H9 (cell line): ENCODE measurements at regions not wholly inside any gene's neighbourhood (a gene's known extent, or its start where the extent isn't known, plus 50 kb on each side); places are given as distances from the start of the nearest gene placed in this dataset.

Source experiments
- DNase-seq: peaks from one replicate; pipeline ENCODE4 v3.0.0-alpha.2; 2017
- H2AFZ ChIP-seq: one replicate; pipeline ENCODE4 v1.6.1; 2013; ENCODE audit warnings: mild to moderate bottlenecking, low read length, control low read depth, moderate library complexity
- H2AK5ac ChIP-seq: 2 replicates; pipeline ENCODE4 v1.6.1; 2013; ENCODE audit warnings: low read length, control low read depth, mixed read lengths; ENCODE audit not compliant: insufficient read length
- H2BK120ac ChIP-seq: one replicate; pipeline ENCODE4 v1.6.1; 2013; ENCODE audit warnings: low read depth, mild to moderate bottlenecking, low read length, control low read depth, inconsistent platforms; ENCODE audit not compliant: poor library complexity, severe bottlenecking
- H2BK12ac ChIP-seq: 2 replicates; pipeline ENCODE4 v1.6.1; 2013; ENCODE audit warnings: low read length, control low read depth, mixed read lengths, low read depth; ENCODE audit not compliant: insufficient read length
- H2BK15ac ChIP-seq: 2 replicates; pipeline ENCODE4 v1.6.1; 2013; ENCODE audit warnings: low read depth, low read length, control low read depth
- H2BK20ac ChIP-seq: one replicate; pipeline ENCODE4 v1.6.1; 2013; ENCODE audit warnings: low read depth, mild to moderate bottlenecking, low read length, control low read depth, inconsistent platforms; ENCODE audit not compliant: poor library complexity, severe bottlenecking
- H2BK5ac ChIP-seq: 2 replicates; pipeline ENCODE4 v1.6.1; 2013; ENCODE audit warnings: low read length, control low read depth, mixed read lengths; ENCODE audit not compliant: insufficient read length
- H3K14ac ChIP-seq: 2 replicates; pipeline ENCODE4 v1.6.1; 2013; ENCODE audit warnings: low read length, control low read depth; ENCODE audit not compliant: insufficient read depth
- H3K18ac ChIP-seq: 2 replicates; pipeline ENCODE4 v1.6.1; 2013; ENCODE audit warnings: low read depth, mild to moderate bottlenecking, mixed read lengths, low read length, control low read depth; ENCODE audit not compliant: insufficient read length
- H3K23ac ChIP-seq: 2 replicates; pipeline ENCODE4 v1.6.1; 2013; ENCODE audit warnings: low read length, control low read depth, mixed read lengths, low read depth; ENCODE audit not compliant: insufficient read length
- H3K23me2 ChIP-seq: 2 replicates; pipeline ENCODE4 v1.6.1; 2013; ENCODE audit warnings: low read depth, mild to moderate bottlenecking, mixed read lengths, low read length, control low read depth; ENCODE audit not compliant: insufficient read length, poor library complexity, severe bottlenecking
- H3K27ac ChIP-seq: 2 replicates; pipeline ENCODE4 v1.5.1; 2013; ENCODE audit warnings: low read length, control low read depth, mixed read lengths, low read depth; ENCODE audit not compliant: insufficient read length
- H3K27me3 ChIP-seq: 2 replicates; pipeline ENCODE4 v1.6.1; 2013; ENCODE audit warnings: low read length, control low read depth, inconsistent platforms; ENCODE audit not compliant: insufficient read depth
- H3K4ac ChIP-seq: 2 replicates; pipeline ENCODE4 v1.6.1; 2013; ENCODE audit warnings: low read depth, mild to moderate bottlenecking, control low read depth, inconsistent platforms, low read length, moderate library complexity
- H3K4me1 ChIP-seq: 2 replicates; pipeline ENCODE4 v1.6.1; 2013; ENCODE audit warnings: low read length, control low read depth, inconsistent platforms; ENCODE audit not compliant: insufficient read depth
- H3K4me2 ChIP-seq: 2 replicates; pipeline ENCODE4 v1.6.1; 2013; ENCODE audit warnings: low read length, control low read depth, mixed read lengths; ENCODE audit not compliant: insufficient read length, insufficient read depth
- H3K56ac ChIP-seq: 2 replicates; pipeline ENCODE4 v1.6.1; 2013; ENCODE audit warnings: low read depth, mild to moderate bottlenecking, mixed read lengths, low read length, control low read depth; ENCODE audit not compliant: insufficient read length
- H3K79me1 ChIP-seq: 2 replicates; pipeline ENCODE4 v1.6.1; 2013; ENCODE audit warnings: low read depth, mild to moderate bottlenecking, moderate library complexity, low read length, control low read depth, inconsistent platforms; ENCODE audit not compliant: insufficient read depth, poor library complexity, severe bottlenecking
- H3K79me2 ChIP-seq: 2 replicates; pipeline ENCODE4 v1.6.1; 2013; ENCODE audit warnings: low read length, control low read depth, inconsistent platforms; ENCODE audit not compliant: insufficient read depth
- H3K9ac ChIP-seq: 2 replicates; pipeline ENCODE4 v1.6.1; 2013; ENCODE audit warnings: low read length, control low read depth, mixed read lengths; ENCODE audit not compliant: insufficient read length; ENCODE audit errors: extremely low read depth
- H3K9me3 ChIP-seq: one replicate; pipeline ENCODE4 v1.6.1; 2013; ENCODE audit warnings: low read depth, low read length, inconsistent platforms; ENCODE audit not compliant: control insufficient read depth
- H3T11ph ChIP-seq: one replicate; pipeline ENCODE4 v1.6.1; 2013; ENCODE audit warnings: mild to moderate bottlenecking, low read length, control low read depth, inconsistent platforms
- H4K20me1 ChIP-seq: one replicate; pipeline ENCODE4 v1.6.1; 2013; ENCODE audit not compliant: control insufficient read depth, insufficient read length, insufficient read depth
- H4K5ac ChIP-seq: 2 replicates; pipeline ENCODE4 v1.6.1; 2013; ENCODE audit warnings: low read depth, mild to moderate bottlenecking, mixed read lengths, low read length, control low read depth; ENCODE audit not compliant: insufficient read length
- H4K8ac ChIP-seq: replicated peaks from 2 replicates; pipeline ENCODE4 v1.6.1; 2013; ENCODE audit warnings: low read length, control low read depth, mixed read lengths, low read depth; ENCODE audit not compliant: insufficient read length
- H4K91ac ChIP-seq: 2 replicates; pipeline ENCODE4 v1.6.1; 2013; ENCODE audit warnings: low read depth, mild to moderate bottlenecking, moderate library complexity, mixed read lengths, low read length, control low read depth; ENCODE audit not compliant: insufficient read length
- H3K27ac Mint-ChIP-seq, 3 experiments: 2 replicates in 2 of 3; 3 replicates in 1 of 3; pipeline ENCODE4 v1.8.0; 2020 to 2021; ENCODE audit warnings: mixed read lengths in 3 of 3, mild to moderate bottlenecking in 1 of 3, moderate library complexity in 1 of 3
- H3K27me3 Mint-ChIP-seq: 2 replicates; pipeline ENCODE4 v1.8.0; 2021; ENCODE audit warnings: low read depth, mild to moderate bottlenecking, moderate library complexity, mixed read lengths
- H3K36me3 Mint-ChIP-seq, 3 experiments: 2 replicates in 2 of 3; 3 replicates in 1 of 3; pipeline ENCODE4 v1.8.0; 2020 to 2021; ENCODE audit warnings: low read depth in 3 of 3, mixed read lengths in 3 of 3; ENCODE audit not compliant: insufficient read depth in 1 of 3
- H3K4me1 Mint-ChIP-seq, 2 experiments: 2 replicates each; pipeline ENCODE4 v1.8.0; 2020; ENCODE audit warnings: mixed read lengths in 2 of 2
- H3K4me3 Mint-ChIP-seq, 2 experiments: 2 replicates in 1 of 2; 3 replicates in 1 of 2; pipeline ENCODE4 v1.8.0; 2020 to 2021; ENCODE audit warnings: mild to moderate bottlenecking in 2 of 2, mixed read lengths in 2 of 2, moderate library complexity in 1 of 2
- H3K9me3 Mint-ChIP-seq, 2 experiments: 2 replicates in 1 of 2; 3 replicates in 1 of 2; pipeline ENCODE4 v1.8.0; 2020; ENCODE audit warnings: mild to moderate bottlenecking in 2 of 2, mixed read lengths in 2 of 2, moderate library complexity in 1 of 2
- whole genome bisulfite sequencing: extraction: QIAGEN DNeasy Blood & Tissue Kit; methylation state at CpG from one replicate; pipeline ENCODE4 v1.1.7; 2013; ENCODE audit warnings: missing lambda C conversion rate, low lambda C conversion rate, mixed read lengths; ENCODE audit not compliant: insufficient read length; ENCODE audit errors: extremely low coverage; 5-methylcytosine and 5-hydroxymethylcytosine counted together
- TF ChIP-seq, protein P1 (sequence below): fragments of 200-600 bp; sonication (generic); conservative IDR thresholded peaks from 3 replicates; pipeline ENCODE4 v1.8.0; 2021; ENCODE audit warnings: antibody characterized with exemption, mild to moderate bottlenecking

DNA sequence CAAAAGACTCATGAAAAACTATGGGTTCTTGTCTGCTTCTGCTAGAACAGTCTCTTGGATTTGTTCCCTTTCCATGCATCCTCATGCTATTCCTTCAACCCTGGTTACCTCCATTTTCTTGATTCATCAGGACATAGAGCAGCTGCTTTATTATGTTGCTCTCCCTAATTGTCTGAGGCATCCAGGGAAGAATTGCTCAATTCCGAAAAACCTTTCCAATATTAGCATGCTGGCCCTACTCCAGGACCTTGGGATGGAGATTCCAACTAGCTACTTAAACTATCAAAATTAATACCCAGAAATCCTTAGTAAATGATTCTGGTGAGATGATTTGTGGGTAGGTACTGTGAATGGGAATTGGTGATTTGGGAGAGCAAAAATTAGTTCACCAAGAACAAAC, 56.6 kb upstream of the FAM47B start:
- Histone ChIP-seq H2BK120ac (no peak overlapping the region), H2BK20ac (no peak overlapping the region), H4K91ac (no peak overlapping the region), H3K79me2 (no peaks in the 10 kb centered on the region), H2BK5ac (no peak overlapping the region), H3K9me3 (no peaks in the 10 kb centered on the region), H3K4me1 (no peaks in the 10 kb centered on the region; the same call in 1 of the 2 replicates), H3K23me2 (no peaks in the 10 kb centered on the region), H2AK5ac (no peak overlapping the region), H3K18ac (no peak overlapping the region), H3K27me3 (no peaks in the 10 kb centered on the region), H3K27ac (no peak overlapping the region), H3K9ac (no peak overlapping the region), H2BK12ac (no peak overlapping the region), H2AFZ (no peak overlapping the region), H3K4ac (no peak overlapping the region), H3K4me2 (no peak overlapping the region), H3K14ac (no peak overlapping the region), H4K20me1 (no peaks in the 10 kb centered on the region), H3K56ac (no peak overlapping the region), H4K8ac (no peak overlapping the region), H4K5ac (no peak overlapping the region), H3K79me1 (no peaks in the 10 kb centered on the region), H2BK15ac (no peak overlapping the region), H3T11ph (no peak overlapping the region), H3K23ac (no peak overlapping the region)
- DNase-seq = no peak
- TF ChIP-seq, protein P1, sequence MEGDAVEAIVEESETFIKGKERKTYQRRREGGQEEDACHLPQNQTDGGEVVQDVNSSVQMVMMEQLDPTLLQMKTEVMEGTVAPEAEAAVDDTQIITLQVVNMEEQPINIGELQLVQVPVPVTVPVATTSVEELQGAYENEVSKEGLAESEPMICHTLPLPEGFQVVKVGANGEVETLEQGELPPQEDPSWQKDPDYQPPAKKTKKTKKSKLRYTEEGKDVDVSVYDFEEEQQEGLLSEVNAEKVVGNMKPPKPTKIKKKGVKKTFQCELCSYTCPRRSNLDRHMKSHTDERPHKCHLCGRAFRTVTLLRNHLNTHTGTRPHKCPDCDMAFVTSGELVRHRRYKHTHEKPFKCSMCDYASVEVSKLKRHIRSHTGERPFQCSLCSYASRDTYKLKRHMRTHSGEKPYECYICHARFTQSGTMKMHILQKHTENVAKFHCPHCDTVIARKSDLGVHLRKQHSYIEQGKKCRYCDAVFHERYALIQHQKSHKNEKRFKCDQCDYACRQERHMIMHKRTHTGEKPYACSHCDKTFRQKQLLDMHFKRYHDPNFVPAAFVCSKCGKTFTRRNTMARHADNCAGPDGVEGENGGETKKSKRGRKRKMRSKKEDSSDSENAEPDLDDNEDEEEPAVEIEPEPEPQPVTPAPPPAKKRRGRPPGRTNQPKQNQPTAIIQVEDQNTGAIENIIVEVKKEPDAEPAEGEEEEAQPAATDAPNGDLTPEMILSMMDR = no peak
- Mint-ChIP-seq H3K9me3 (peaks cover 0 to 60% of the 10 kb centered on the region in 2 experiments; a peak in 4 of 5 replicates), H3K27ac (no peak overlapping the region), H3K27me3 (no peaks in the 10 kb centered on the region; the same call in 1 of the 2 replicates), H3K4me1 (no peaks in the 10 kb centered on the region), H3K36me3 (peaks cover 0 to 1% (median 0%) of the 10 kb centered on the region in 3 experiments; a peak in 1 of 7 replicates), H3K4me3 (no peak overlapping the region)
- WGBS = no CpG with 5 or more reads among the region's 1 CpG
